ENCODE measurements at regions not wholly inside any gene's neighbourhood (a gene's known extent, or its start where the extent isn't known, plus 50 kb on each side); places are given as distances from the start of the nearest gene placed in this dataset.
A peak's percentile ranks its signal among the peaks of the same experiment; 100 is the strongest.

DNA sequence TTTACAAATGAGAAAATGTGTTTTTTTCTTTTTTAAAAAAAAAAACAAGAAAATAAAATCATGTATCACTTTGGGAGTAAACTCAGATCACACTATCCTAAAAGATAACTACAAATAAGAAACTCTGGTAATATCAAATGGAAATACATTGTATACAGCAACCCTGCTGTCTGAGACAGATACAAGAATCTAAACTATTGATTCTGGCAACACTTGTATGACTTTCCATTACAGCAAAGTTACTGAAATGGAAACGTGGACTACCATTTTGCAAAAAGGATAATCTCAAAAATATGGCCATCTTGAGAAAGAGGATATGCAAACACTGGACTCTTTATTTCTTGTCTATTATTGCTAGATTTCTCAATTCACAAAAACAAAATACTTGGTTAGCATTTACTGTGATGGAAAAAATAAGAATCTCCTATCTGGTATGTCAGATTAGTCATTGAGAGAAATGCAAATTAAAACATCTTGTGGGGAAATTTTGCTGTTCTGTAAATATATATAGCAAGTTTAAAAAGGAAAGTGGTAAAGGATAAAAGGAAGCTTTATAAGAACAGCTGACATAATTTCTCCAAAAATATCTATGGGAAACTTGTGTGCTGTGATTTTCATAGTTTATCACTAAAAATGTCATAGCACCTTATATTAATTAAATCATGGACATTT lies 112.9 kb upstream of the FER start (continued):
- TF ChIP-seq, protein P1, sequence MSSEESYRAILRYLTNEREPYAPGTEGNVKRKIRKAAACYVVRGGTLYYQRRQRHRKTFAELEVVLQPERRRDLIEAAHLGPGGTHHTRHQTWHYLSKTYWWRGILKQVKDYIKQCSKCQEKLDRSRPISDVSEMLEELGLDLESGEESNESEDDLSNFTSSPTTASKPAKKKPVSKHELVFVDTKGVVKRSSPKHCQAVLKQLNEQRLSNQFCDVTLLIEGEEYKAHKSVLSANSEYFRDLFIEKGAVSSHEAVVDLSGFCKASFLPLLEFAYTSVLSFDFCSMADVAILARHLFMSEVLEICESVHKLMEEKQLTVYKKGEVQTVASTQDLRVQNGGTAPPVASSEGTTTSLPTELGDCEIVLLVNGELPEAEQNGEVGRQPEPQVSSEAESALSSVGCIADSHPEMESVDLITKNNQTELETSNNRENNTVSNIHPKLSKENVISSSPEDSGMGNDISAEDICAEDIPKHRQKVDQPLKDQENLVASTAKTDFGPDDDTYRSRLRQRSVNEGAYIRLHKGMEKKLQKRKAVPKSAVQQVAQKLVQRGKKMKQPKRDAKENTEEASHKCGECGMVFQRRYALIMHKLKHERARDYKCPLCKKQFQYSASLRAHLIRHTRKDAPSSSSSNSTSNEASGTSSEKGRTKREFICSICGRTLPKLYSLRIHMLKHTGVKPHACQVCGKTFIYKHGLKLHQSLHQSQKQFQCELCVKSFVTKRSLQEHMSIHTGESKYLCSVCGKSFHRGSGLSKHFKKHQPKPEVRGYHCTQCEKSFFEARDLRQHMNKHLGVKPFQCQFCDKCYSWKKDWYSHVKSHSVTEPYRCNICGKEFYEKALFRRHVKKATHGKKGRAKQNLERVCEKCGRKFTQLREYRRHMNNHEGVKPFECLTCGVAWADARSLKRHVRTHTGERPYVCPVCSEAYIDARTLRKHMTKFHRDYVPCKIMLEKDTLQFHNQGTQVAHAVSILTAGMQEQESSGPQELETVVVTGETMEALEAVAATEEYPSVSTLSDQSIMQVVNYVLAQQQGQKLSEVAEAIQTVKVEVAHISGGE (CRISPR knock-in tag; IDR thresholded peaks at IDR 0.05) = no peak
- TF ChIP-seq NBN (IDR thresholded peaks at IDR 0.05) (no peak), MEF2A (IDR thresholded peaks at IDR 0.05; ENCODE audit: insufficient read depth, low read depth, low read length) (peak; percentile 98), BRCA1 (IDR thresholded peaks at IDR 0.05; ENCODE audit: low read depth, low read length) (no peak), IRF4 (IDR thresholded peaks at IDR 0.05; ENCODE audit: low read depth, low read length) (no peak), SPI1 (IDR thresholded peaks at IDR 0.05; ENCODE audit: borderline replicate concordance, insufficient read depth, low read depth, low read length) (no peak), JUNB (IDR thresholded peaks at IDR 0.05) (peak; percentile 86), KAT2A (conservative IDR thresholded peaks at IDR 0.05; ENCODE audit: control insufficient read depth, low read depth, low read length) (no peak), RCOR1 (conservative IDR thresholded peaks at IDR 0.05; ENCODE audit: low read depth, low read length) (no peak), BHLHE40 (IDR thresholded peaks at IDR 0.05; ENCODE audit: borderline replicate concordance in 1 of 2, low read depth in 2 of 2, low read length in 1 of 2) (0 out of 4 replicates have a peak, but pooled peaks of 1 of the 2 experiments have one; percentile 13), NFIC (IDR thresholded peaks at IDR 0.05; ENCODE audit: low read depth, low read length) (peak; percentile 95), RAD51 (IDR thresholded peaks at IDR 0.05) (no peak), CREB1 (IDR thresholded peaks at IDR 0.05; ENCODE audit: low read depth) (no peak), CEBPZ (IDR thresholded peaks at IDR 0.05; ENCODE audit: low read depth, low read length) (no peak), ESRRA (IDR thresholded peaks at IDR 0.05; ENCODE audit: low read length) (no peak), SKIL (IDR thresholded peaks at IDR 0.05; ENCODE audit: low read depth, poor library complexity, severe bottlenecking) (no peak), WRNIP1 (IDR thresholded peaks at IDR 0.05; ENCODE audit: borderline replicate concordance, low read depth, low read length) (no peak), MEF2B (IDR thresholded peaks at IDR 0.05; ENCODE audit: partially characterized antibody, poor library complexity, severe bottlenecking) (peak; percentile 65)
- TF ChIP-seq, protein P2, sequence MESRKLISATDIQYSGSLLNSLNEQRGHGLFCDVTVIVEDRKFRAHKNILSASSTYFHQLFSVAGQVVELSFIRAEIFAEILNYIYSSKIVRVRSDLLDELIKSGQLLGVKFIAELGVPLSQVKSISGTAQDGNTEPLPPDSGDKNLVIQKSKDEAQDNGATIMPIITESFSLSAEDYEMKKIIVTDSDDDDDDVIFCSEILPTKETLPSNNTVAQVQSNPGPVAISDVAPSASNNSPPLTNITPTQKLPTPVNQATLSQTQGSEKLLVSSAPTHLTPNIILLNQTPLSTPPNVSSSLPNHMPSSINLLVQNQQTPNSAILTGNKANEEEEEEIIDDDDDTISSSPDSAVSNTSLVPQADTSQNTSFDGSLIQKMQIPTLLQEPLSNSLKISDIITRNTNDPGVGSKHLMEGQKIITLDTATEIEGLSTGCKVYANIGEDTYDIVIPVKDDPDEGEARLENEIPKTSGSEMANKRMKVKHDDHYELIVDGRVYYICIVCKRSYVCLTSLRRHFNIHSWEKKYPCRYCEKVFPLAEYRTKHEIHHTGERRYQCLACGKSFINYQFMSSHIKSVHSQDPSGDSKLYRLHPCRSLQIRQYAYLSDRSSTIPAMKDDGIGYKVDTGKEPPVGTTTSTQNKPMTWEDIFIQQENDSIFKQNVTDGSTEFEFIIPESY (IDR thresholded peaks at IDR 0.05) = no peak

Data from GM12878 (cell line).